Spleen (tissue), 11 donors: ENCODE measurements at regions not wholly inside any gene's neighbourhood (a gene's known extent, or its start where the extent isn't known, plus 50 kb on each side); places are given as distances from the start of the nearest gene placed in this dataset.
A peak's percentile ranks its signal among the peaks of the same experiment; 100 is the strongest.

ENCODE experiments used
- DNase-seq: peaks from one replicate; pipeline ENCODE4 v3.0.0-alpha.2; 2020
- H3K27ac ChIP-seq, 8 donors: fragments of 200-600 bp; sonication (generic) in 7 of 8; 1 replicate in 4 of 8; 2 replicates in 4 of 8; pipeline versions ENCODE4 v1.5.0 to v1.8.0; 2016 to 2021; ENCODE audit warnings: inconsistent platforms in 4 of 8, mild to moderate bottlenecking in 4 of 8, moderate library complexity in 1 of 8
- H3K27me3 ChIP-seq, 7 donors: fragments of 200-600 bp; sonication (generic) in 6 of 7; replicated peaks in 1 of 7; 1 replicate in 4 of 7; 2 replicates in 3 of 7; pipeline versions ENCODE4 v1.5.0 to v1.8.0; 2016 to 2021; ENCODE audit warnings: inconsistent platforms in 3 of 7, mild to moderate bottlenecking in 1 of 7
- H3K36me3 ChIP-seq, 6 donors: fragments of 200-600 bp; sonication (generic) in 5 of 6; 1 replicate in 4 of 6; 2 replicates in 2 of 6; pipeline versions ENCODE4 v1.5.0 to v1.8.0; 2016 to 2021; ENCODE audit warnings: inconsistent platforms in 2 of 6
- H3K4me1 ChIP-seq, 6 donors: fragments of 200-600 bp; sonication (generic) in 5 of 6; 1 replicate in 3 of 6; 2 replicates in 3 of 6; pipeline versions ENCODE4 v1.5.0 to v1.8.0; 2016 to 2021; ENCODE audit warnings: inconsistent platforms in 3 of 6
- H3K4me3 ChIP-seq, 8 donors: fragments of 200-600 bp; sonication (generic) in 7 of 8; 1 replicate in 4 of 8; 2 replicates in 4 of 8; pipeline versions ENCODE4 v1.5.0 to v1.8.0; 2016 to 2021; ENCODE audit warnings: inconsistent platforms in 4 of 8, mild to moderate bottlenecking in 4 of 8, moderate library complexity in 2 of 8
- H3K9me3 ChIP-seq, 8 donors: fragments of 200-600 bp; sonication (generic) in 7 of 8; 1 replicate in 4 of 8; 2 replicates in 4 of 8; pipeline versions ENCODE4 v1.5.0 to v1.8.0; 2016 to 2021; ENCODE audit warnings: inconsistent platforms in 4 of 8
- CTCF ChIP-seq, 11 experiments: fragments of 200-600 bp in 7 of 11; fragments of 450-650 bp in 4 of 11; sonication (generic) in 4 of 11; IDR thresholded peaks in 8 of 11; conservative IDR thresholded peaks in 3 of 11; 1 replicate in 7 of 11; 2 replicates in 4 of 11; pipeline versions ENCODE4 v1.4.0 to v1.8.0; 2016 to 2021; ENCODE audit warnings: antibody characterized with exemption in 11 of 11, inconsistent platforms in 4 of 11, mild to moderate bottlenecking in 1 of 11
- POLR2A ChIP-seq, 3 donors: fragments of 450-650 bp; IDR thresholded peaks; one replicate each; pipeline ENCODE4 v1.5.1; 2017; ENCODE audit warnings: antibody characterized with exemption in 3 of 3, mild to moderate bottlenecking in 1 of 3
- POLR2AphosphoS5 ChIP-seq, 3 donors: sonication (generic); formaldehyde crosslinking; IDR thresholded peaks; one replicate each; pipeline ENCODE4 v1.5.1; 2017; ENCODE audit warnings: antibody characterized with exemption in 3 of 3
- WGBS, 5 donors: extraction: QIAGEN DNeasy Blood & Tissue Kit in 3 of 5; methylation state at CpG; one replicate each; pipeline versions ENCODE4 v1.1.5 to v1.1.7; 2013 to 2018; 5-methylcytosine and 5-hydroxymethylcytosine counted together
- intact Hi-C: fragments of 100-400 bp; cut with DNase I; formaldehyde crosslinking; loops from one replicate; pipeline ENCODE4 v1.15.0; 2023; ENCODE audit warnings: low total_unique reads
- donor health status: healthy with polysubstance abuse.
- donor health status: DM: no; HTN: no; CAD: no; lungs with moderate emphysema.
- donor health status: DM: no; HTN: no; CAD: no.
- donor health status: Bipolar disorder and iron deficiency.
- donor health status: healthy.
- donor health status: DM: no; HTN: no; CAD: no.
- donor health status: DM: yes; HTN: yes; CAD: no.

DNA sequence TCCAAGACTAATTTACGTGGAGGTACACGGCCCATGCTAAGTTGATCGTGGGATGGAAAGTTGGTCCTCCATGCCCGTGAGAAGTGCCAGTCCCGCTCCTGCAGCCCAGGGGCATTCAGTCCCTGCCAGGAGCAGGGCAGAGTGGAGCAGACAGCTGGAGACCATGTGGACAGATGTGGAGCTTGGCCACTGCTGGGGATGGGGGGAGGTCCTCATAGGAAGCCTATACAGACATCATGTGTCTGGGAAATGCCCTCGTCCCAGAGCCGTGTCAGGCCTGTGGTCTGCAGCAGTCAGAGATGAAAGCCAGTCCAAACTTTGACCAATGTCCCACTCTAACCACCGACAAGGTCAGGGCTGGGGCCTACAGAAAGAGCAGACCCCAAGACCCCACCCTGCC lies 118.4 kb downstream of the CPZ start:
- no peaks in the 10 kb centered on the region for H3K36me3 ChIP-seq
- WGBS, 5 donors, result 66 to 75% (median 69%) methylated on average over 8 of the region's 8 CpGs
- H3K4me1 ChIP-seq, result no peaks in the 10 kb centered on the region
- peak; percentile 41 for DNase-seq
- H3K27me3 ChIP-seq, result peaks cover 0 to 36% (median 0%) of the 10 kb centered on the region in 7 donors
- TF ChIP-seq CTCF (IDR thresholded peaks at IDR 0.05 in 8 of 11, conservative IDR thresholded peaks at IDR 0.05 in 3 of 11) (no peak), POLR2AphosphoS5 (IDR thresholded peaks at IDR 0.05) (no peak), POLR2A (IDR thresholded peaks at IDR 0.05) (no peak)
- intact Hi-C loops, result no loop called here
- H3K9me3 ChIP-seq, result peaks cover 0 to 59% (median 48%) of the 10 kb centered on the region in 8 donors
- H3K27ac ChIP-seq, result no peak overlapping the region
- H3K4me3 ChIP-seq, result no peak overlapping the region

GRCh38 chr4:8710416-8710815 lies 117.9 kb downstream of the CPZ start:
- H3K9me3 ChIP-seq, result peaks cover 0 to 53% (median 43%) of the 10 kb centered on the region in 8 donors
- H3K36me3 ChIP-seq, result no peaks in the 10 kb centered on the region
- no peak overlapping the region for H3K4me3 ChIP-seq
- WGBS, 5 donors, result 72 to 90% (median 86%) methylated on average over 6 of the region's 6 CpGs
- intact Hi-C loops, result no loop called here
- no peaks in the 10 kb centered on the region for H3K4me1 ChIP-seq
- H3K27ac ChIP-seq, result no peak overlapping the region
- H3K27me3 ChIP-seq, result peaks cover 0 to 41% (median 0%) of the 10 kb centered on the region in 7 donors
- DNase-seq, result peak; percentile 61
- TF ChIP-seq POLR2A (IDR thresholded peaks at IDR 0.05) (no peak), POLR2AphosphoS5 (IDR thresholded peaks at IDR 0.05) (no peak), CTCF (IDR thresholded peaks at IDR 0.05 in 8 of 11, conservative IDR thresholded peaks at IDR 0.05 in 3 of 11) (no peak)

DNA sequence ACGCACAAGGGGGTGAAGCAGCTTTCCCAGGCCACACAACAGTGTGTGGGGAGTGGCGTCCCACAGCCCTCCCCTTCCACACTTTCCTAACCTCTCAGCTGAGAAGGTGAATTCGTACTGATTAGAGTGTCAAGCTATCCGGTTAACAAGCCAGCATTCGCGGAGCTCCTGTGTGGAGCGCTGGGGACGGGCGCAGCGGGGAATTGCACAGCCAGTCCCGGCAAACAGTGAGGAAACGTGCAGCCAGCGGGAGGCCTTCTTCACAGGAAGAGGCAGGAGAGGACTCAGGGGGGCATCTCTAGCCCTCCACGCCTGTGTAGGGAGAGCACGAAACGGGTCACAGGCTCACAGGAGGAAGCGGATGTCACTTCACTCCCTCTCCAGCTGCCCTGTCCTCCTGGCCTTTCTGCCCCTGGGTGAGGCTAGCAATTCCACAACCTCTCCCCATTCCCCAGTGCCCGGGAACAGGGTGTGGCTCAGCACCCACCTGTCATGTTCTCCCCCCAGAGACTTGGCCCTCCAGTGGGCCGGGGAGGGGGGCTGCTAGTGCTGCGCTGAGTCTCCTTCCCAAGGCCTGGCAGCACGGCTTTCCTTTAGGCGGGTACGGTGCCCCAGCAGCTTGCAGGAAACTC lies 117.3 kb downstream of the CPZ start:
- H3K4me1 ChIP-seq, result no peaks in the 10 kb centered on the region
- H3K27me3 ChIP-seq, result peaks cover 0 to 47% (median 0%) of the 10 kb centered on the region in 7 donors
- intact Hi-C loops, result no loop called here
- DNase-seq, result peak; percentile 61
- H3K27ac ChIP-seq, result no peak overlapping the region
- WGBS, 5 donors, result 40 to 61% (median 49%) methylated on average over 21 to 23 of the region's 23 CpGs
- peaks cover 0 to 48% (median 37%) of the 10 kb centered on the region in 8 donors for H3K9me3 ChIP-seq
- TF ChIP-seq POLR2A (IDR thresholded peaks at IDR 0.05), result no peak
- TF ChIP-seq POLR2AphosphoS5 (IDR thresholded peaks at IDR 0.05), result no peak
- no peak for TF ChIP-seq CTCF (IDR thresholded peaks at IDR 0.05 in 8 of 11, conservative IDR thresholded peaks at IDR 0.05 in 3 of 11)
- no peak overlapping the region for H3K4me3 ChIP-seq
- no peaks in the 10 kb centered on the region for H3K36me3 ChIP-seq

DNA sequence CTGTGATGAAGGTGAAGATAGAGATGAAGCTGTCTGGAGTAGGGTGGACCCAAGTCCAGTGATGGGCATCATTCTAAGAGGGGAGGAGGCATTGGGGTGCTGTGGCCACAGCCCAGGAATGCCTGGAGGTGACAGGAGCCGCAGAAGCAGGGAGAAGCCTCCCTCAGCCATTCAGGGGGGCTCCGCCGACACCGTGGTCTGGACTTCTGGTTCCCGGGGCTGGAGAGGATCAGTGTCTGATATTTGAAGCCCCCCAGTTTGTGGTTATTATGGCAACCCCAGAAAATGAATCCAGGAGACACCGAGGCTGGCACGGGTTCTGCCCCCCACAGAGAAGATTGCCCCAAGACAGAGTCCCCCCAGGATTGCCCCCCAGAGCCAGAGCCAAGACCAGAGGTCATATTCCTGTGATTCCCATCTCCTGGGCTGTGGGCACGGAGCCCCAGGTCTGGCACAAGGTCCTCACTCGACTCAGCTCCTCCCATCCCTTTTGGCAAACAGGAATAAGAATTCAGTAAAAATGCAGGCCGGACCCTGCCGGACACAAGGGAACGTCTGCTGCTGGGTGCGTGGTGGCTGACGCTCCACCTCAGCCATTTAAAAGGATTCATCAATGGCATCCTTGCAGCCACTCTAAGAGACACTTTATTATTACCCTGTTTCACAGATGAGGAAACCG lies 116.6 kb downstream of the CPZ start:
- DNase-seq, result peak; percentile 24
- Histone ChIP-seq H3K27ac (no peak overlapping the region), H3K4me1 (no peaks in the 10 kb centered on the region), H3K27me3 (peaks cover 0 to 54% (median 0%) of the 10 kb centered on the region in 7 donors), H3K9me3 (peaks cover 0 to 41% (median 31%) of the 10 kb centered on the region in 8 donors), H3K36me3 (no peaks in the 10 kb centered on the region), H3K4me3 (no peak overlapping the region)
- TF ChIP-seq CTCF (IDR thresholded peaks at IDR 0.05 in 8 of 11, conservative IDR thresholded peaks at IDR 0.05 in 3 of 11) (no peak), POLR2AphosphoS5 (IDR thresholded peaks at IDR 0.05) (no peak), POLR2A (IDR thresholded peaks at IDR 0.05) (no peak)
- 80 to 87% (median 84%) methylated on average over 14 to 15 of the region's 15 CpGs for WGBS, 5 donors
- intact Hi-C loops, result no loop called here
